WTC11 (cell line): ENCODE measurements at regions not wholly inside any gene's neighbourhood (a gene's known extent, or its start where the extent isn't known, plus 50 kb on each side); places are given as distances from the start of the nearest gene placed in this dataset.

Experiments used
- ATAC-seq: fragments of 200-7000 bp; cut with Tn5 transposase; 2 replicates; pipeline ENCODE4 v1.10.0; 2021; ENCODE audit warnings: mild to moderate bottlenecking, moderate library complexity
- CTCF ChIA-PET: fragments of 300-600 bp; sonication (Branson Sonifier 250); formaldehyde crosslinking; loops from one replicate; lab custom pipeline; 2021; ENCODE audit warnings: antibody characterized with exemption; lab: Charles Lee
- POLR2A ChIA-PET: fragments of 350-600 bp; sonication (Branson Sonifier 250); formaldehyde crosslinking; loops from one replicate; lab custom pipeline; 2021; ENCODE audit warnings: antibody characterized with exemption; lab: Charles Lee
- DNase-seq: peaks from one replicate; pipeline ENCODE4 v3.0.0; 2021; ENCODE audit warnings: low spot score
- H3K27ac Mint-ChIP-seq: 2 replicates; pipeline ENCODE4 v1.8.0; 2021; ENCODE audit warnings: mixed read lengths
- H3K27me3 Mint-ChIP-seq: 2 replicates; pipeline ENCODE4 v1.8.0; 2021; ENCODE audit warnings: low read depth, mild to moderate bottlenecking, moderate library complexity, mixed read lengths
- H3K36me3 Mint-ChIP-seq: 2 replicates; pipeline ENCODE4 v1.8.0; 2021; ENCODE audit warnings: mixed read lengths
- H3K4me1 Mint-ChIP-seq: 2 replicates; pipeline ENCODE4 v1.8.0; 2022; ENCODE audit warnings: mixed read lengths
- H3K4me3 Mint-ChIP-seq: 2 replicates; pipeline ENCODE4 v1.8.0; 2021; ENCODE audit warnings: mild to moderate bottlenecking, moderate library complexity, mixed read lengths
- H3K9me3 Mint-ChIP-seq: 2 replicates; pipeline ENCODE4 v1.8.0; 2021; ENCODE audit warnings: mixed read lengths
- AR ChIP-seq: fragments of 250-450 bp; sonication (Bioruptor Pico); IDR thresholded peaks from 2 replicates; pipeline ENCODE4 v1.9.0; 2021; ENCODE audit warnings: mild to moderate bottlenecking
- ATF6 ChIP-seq: sonication (generic); formaldehyde crosslinking; IDR thresholded peaks from 2 replicates; pipeline ENCODE4 v1.8.1; 2023; ENCODE audit warnings: mild to moderate bottlenecking, missing genetic modification reagents
- CTCF ChIP-seq: fragments of 200-600 bp; IDR thresholded peaks from 2 replicates; pipeline ENCODE4 v1.8.0; 2022; ENCODE audit warnings: antibody characterized with exemption
- E2F5 ChIP-seq: sonication (generic); formaldehyde crosslinking; IDR thresholded peaks from 2 replicates; pipeline ENCODE4 v1.8.1; 2022; ENCODE audit warnings: mild to moderate bottlenecking, moderate library complexity, missing genetic modification reagents
- ELF4 ChIP-seq: sonication (generic); formaldehyde crosslinking; IDR thresholded peaks from 2 replicates; pipeline ENCODE4 v1.8.1; 2022; ENCODE audit warnings: low read depth, mild to moderate bottlenecking, moderate library complexity, missing genetic modification reagents
- ETV6 ChIP-seq: sonication (generic); formaldehyde crosslinking; IDR thresholded peaks from 2 replicates; pipeline ENCODE4 v1.8.1; 2022; ENCODE audit warnings: mild to moderate bottlenecking, missing genetic modification reagents
- IRF1 ChIP-seq: sonication (generic); formaldehyde crosslinking; IDR thresholded peaks from 2 replicates; pipeline ENCODE4 v1.8.0; 2023; ENCODE audit warnings: missing genetic modification reagents
- JAZF1 ChIP-seq: fragments of 250-450 bp; sonication (Bioruptor Pico); IDR thresholded peaks from 2 replicates; pipeline ENCODE4 v1.9.0; 2021; ENCODE audit warnings: moderate library complexity, mild to moderate bottlenecking, inconsistent platforms
- MAX ChIP-seq: sonication (generic); formaldehyde crosslinking; IDR thresholded peaks from 2 replicates; pipeline ENCODE4 v1.8.0; 2022; ENCODE audit warnings: mild to moderate bottlenecking, missing genetic modification reagents
- MYBL2 ChIP-seq: sonication (generic); formaldehyde crosslinking; IDR thresholded peaks from 2 replicates; pipeline ENCODE4 v1.8.1; 2023; ENCODE audit warnings: mild to moderate bottlenecking, moderate library complexity, missing genetic modification reagents
- NFATC4 ChIP-seq: fragments of 250-450 bp; sonication (Bioruptor Pico); IDR thresholded peaks from 2 replicates; pipeline ENCODE4 v1.9.0; 2021; ENCODE audit warnings: mild to moderate bottlenecking
- NR2C2 ChIP-seq: sonication (generic); formaldehyde crosslinking; IDR thresholded peaks from 2 replicates; pipeline ENCODE4 v1.8.0; 2022; ENCODE audit warnings: mild to moderate bottlenecking, missing genetic modification reagents
- PRRX2 ChIP-seq: fragments of 250-450 bp; sonication (Bioruptor Pico); IDR thresholded peaks from 2 replicates; pipeline ENCODE4 v1.8.0; 2021; ENCODE audit warnings: mild to moderate bottlenecking
- ZNF416 ChIP-seq: fragments of 250-450 bp; sonication (Bioruptor Pico); IDR thresholded peaks from 2 replicates; pipeline ENCODE4 v1.9.0; 2021; ENCODE audit warnings: mild to moderate bottlenecking, inconsistent platforms
- ZNF423 ChIP-seq: fragments of 250-450 bp; sonication (Bioruptor Pico); IDR thresholded peaks from 2 replicates; pipeline ENCODE4 v2.1.2; 2022; ENCODE audit warnings: mild to moderate bottlenecking, moderate library complexity
- ZNF671 ChIP-seq: fragments of 250-450 bp; sonication (Bioruptor Pico); IDR thresholded peaks from 2 replicates; pipeline ENCODE4 v1.8.0; 2021; ENCODE audit warnings: mild to moderate bottlenecking

GRCh38 chr22:48712558-48713271 is 1115.0 kb downstream of the BRD1 start:
- CTCF ChIA-PET = interaction anchor here (0.9 kb wide), 1 partner anchor 12 kb away, joined by 4 read pairs; no protein-coding TSS in a partner anchor
- no peak for DNase-seq
- no peaks in the 10 kb centered on the region for H3K27me3 Mint-ChIP-seq

More at GRCh38 chr22:48712558-48713271, 1115.0 kb downstream of the BRD1 start:
- POLR2A ChIA-PET = no interaction called here
- Mint-ChIP-seq H3K36me3 (peaks cover 13% of the 10 kb centered on the region), H3K27ac (no peak overlapping the region), H3K9me3 (peaks cover 12% of the 10 kb centered on the region), H3K4me3 (no peak overlapping the region), H3K4me1 (peaks cover 11% of the 10 kb centered on the region)
- ATAC-seq = no peak
- no peak for TF ChIP-seq E2F5
- TF ChIP-seq ZNF423 (CRISPR knock-in tag) = no peak
- TF ChIP-seq ATF6 (CRISPR knock-in tag) = no peak
- no peak for TF ChIP-seq IRF1 (CRISPR knock-in tag)
- no peak for TF ChIP-seq JAZF1 (CRISPR knock-in tag)
- no peak for TF ChIP-seq ZNF416 (CRISPR knock-in tag)
- TF ChIP-seq ZNF671 (CRISPR knock-in tag) = no peak
- no peak for TF ChIP-seq AR (CRISPR knock-in tag)
- no peak for TF ChIP-seq MAX (CRISPR knock-in tag)
- no peak for TF ChIP-seq CTCF
- TF ChIP-seq NFATC4 (CRISPR knock-in tag) = no peak
- no peak for TF ChIP-seq MYBL2 (CRISPR knock-in tag)
- TF ChIP-seq ELF4 (CRISPR knock-in tag) = no peak
- TF ChIP-seq PRRX2 (CRISPR knock-in tag) = no peak
- no peak for TF ChIP-seq ETV6 (CRISPR knock-in tag)
- no peak for TF ChIP-seq NR2C2 (CRISPR knock-in tag)
